OCI-LY7 (cell line): ENCODE measurements at regions not wholly inside any gene's neighbourhood (a gene's known extent, or its start where the extent isn't known, plus 50 kb on each side); places are given as distances from the start of the nearest gene placed in this dataset.

Experiments
- BruUV-seq: library from RNA; stranded (reverse); fragments of 400-500 nt; replicated peaks from 2 replicates; lab custom pipeline; 2021; lab: Mats Ljungman, UMichigan
- CTCF ChIA-PET: fragments of 300-600 bp; sonication (Branson Sonifier 250); formaldehyde crosslinking; loops from one replicate; lab custom pipeline; 2022; ENCODE audit warnings: antibody characterized with exemption; ENCODE audit not compliant: unreplicated experiment; lab: Charles Lee
- POLR2A ChIA-PET: fragments of 300-600 bp; sonication (Branson Sonifier 250); formaldehyde crosslinking; loops from one replicate; lab custom pipeline; 2022; ENCODE audit warnings: antibody characterized with exemption; lab: Charles Lee
- DNase-seq: peaks from one replicate; pipeline ENCODE4 v3.0.0-alpha.2; 2015; ENCODE audit warnings: low spot score
- H2AFZ ChIP-seq: fragments of 200-600 bp; sonication (generic), shearing (Covaris generic); 2 replicates; pipeline ENCODE4 v1.6.1; 2014; ENCODE audit warnings: mild to moderate bottlenecking, antibody characterized with exemption, low read length, moderate library complexity
- H3K27ac ChIP-seq: fragments of 200-600 bp; sonication (generic); 2 replicates; pipeline ENCODE4 v1.5.1; 2014; ENCODE audit warnings: mixed run types, low read depth, mild to moderate bottlenecking, moderate library complexity, low read length, inconsistent platforms; ENCODE audit not compliant: poor library complexity, severe bottlenecking
- H3K36me3 ChIP-seq: fragments of 200-600 bp; sonication (generic); 2 replicates; pipeline ENCODE4 v1.6.1; 2014; ENCODE audit warnings: mild to moderate bottlenecking, antibody characterized with exemption, low read length, moderate library complexity, mixed read lengths; ENCODE audit not compliant: insufficient read depth
- H3K4me1 ChIP-seq: fragments of 200-600 bp; sonication (generic); 2 replicates; pipeline ENCODE4 v1.5.1; 2014; ENCODE audit warnings: mild to moderate bottlenecking, low read length; ENCODE audit not compliant: insufficient read depth, poor library complexity, severe bottlenecking
- H3K4me2 ChIP-seq: fragments of 200-600 bp; sonication (generic); 2 replicates; pipeline ENCODE4 v1.6.1; 2014; ENCODE audit warnings: mild to moderate bottlenecking, low read length
- H3K4me3 ChIP-seq: fragments of 200-600 bp; sonication (generic); 2 replicates; pipeline ENCODE4 v1.5.1; 2014; ENCODE audit warnings: mild to moderate bottlenecking, low read depth, low read length; ENCODE audit not compliant: poor library complexity, severe bottlenecking
- H3K79me2 ChIP-seq: fragments of 200-600 bp; sonication (generic); 2 replicates; pipeline ENCODE4 v1.6.1; 2016; ENCODE audit warnings: low read depth, mild to moderate bottlenecking, low read length, moderate library complexity, mixed read lengths; ENCODE audit not compliant: insufficient read depth
- H3K9me2 ChIP-seq: fragments of 200-600 bp; sonication (generic); 2 replicates; pipeline ENCODE4 v1.6.1; 2016; ENCODE audit warnings: mild to moderate bottlenecking, low read length, mixed read lengths; ENCODE audit not compliant: insufficient read depth
- H3K9me3 ChIP-seq: fragments of 200-600 bp; sonication (generic); 2 replicates; pipeline ENCODE4 v1.6.1; 2014; ENCODE audit warnings: mild to moderate bottlenecking, mixed run types, low read length, mixed read lengths
- H4K20me1 ChIP-seq: fragments of 200-600 bp; sonication (generic); 2 replicates; pipeline ENCODE4 v1.6.1; 2014; ENCODE audit warnings: mild to moderate bottlenecking, antibody characterized with exemption, low read length, moderate library complexity, mixed read lengths; ENCODE audit not compliant: insufficient read depth
- CTCF ChIP-seq: fragments of 200-600 bp; sonication (generic); conservative IDR thresholded peaks from 2 replicates; pipeline ENCODE4 v1.5.1; 2014; ENCODE audit warnings: mild to moderate bottlenecking, antibody characterized with exemption, low read length, moderate library complexity, mixed read lengths
- EZH2phosphoT487 ChIP-seq: fragments of 200-600 bp; sonication (generic); IDR thresholded peaks from 2 replicates; pipeline ENCODE4 v1.6.1; 2018; ENCODE audit warnings: low read depth, borderline replicate concordance, mild to moderate bottlenecking, mixed run types, antibody characterized with exemption, low read length, moderate library complexity, mixed read lengths
- intact Hi-C: fragments of 100-400 bp; cut with micrococcal nuclease; formaldehyde crosslinking; loops from one replicate; pipeline ENCODE4 v1.10.0; 2022; ENCODE audit not compliant: unreplicated experiment

- no peaks in the 10 kb centered on the region for H3K4me1 ChIP-seq
- H3K9me2 ChIP-seq: no peaks in the 10 kb centered on the region
- H3K79me2 ChIP-seq: no peaks in the 10 kb centered on the region
- H3K4me2 ChIP-seq: no peak overlapping the region
- no peak overlapping the region for H3K4me3 ChIP-seq
- no peak overlapping the region for H3K27ac ChIP-seq
- H4K20me1 ChIP-seq: no peaks in the 10 kb centered on the region
- intact Hi-C loops: no loop called here
- H3K9me3 ChIP-seq: no peaks in the 10 kb centered on the region
- no peaks in the 10 kb centered on the region for H3K36me3 ChIP-seq
- CTCF ChIA-PET: no interaction called here
- no peak for DNase-seq
- no peak overlapping the region for H2AFZ ChIP-seq
- TF ChIP-seq CTCF (no peak), EZH2phosphoT487 (no peak)
- POLR2A ChIA-PET: interaction anchor here (0.6 kb wide), 1 partner anchor 191 kb away, joined by 4 read pairs; no protein-coding TSS in a partner anchor
- no TSS peak for BruUV-seq
These were observed 634.4 kb upstream of the AADAT start for GRCh38 chr4:170724191-170724590.

GRCh38 chr4:170723171-170723570 lies 633.4 kb upstream of the AADAT start:
- no peak for TF ChIP-seq EZH2phosphoT487
- no peak for TF ChIP-seq CTCF
- H3K4me1 ChIP-seq: no peaks in the 10 kb centered on the region
- DNase-seq: no peak
- no peak overlapping the region for H3K27ac ChIP-seq
- BruUV-seq: no TSS peak
- no peak overlapping the region for H2AFZ ChIP-seq
- H3K4me2 ChIP-seq: no peak overlapping the region
- POLR2A ChIA-PET: no interaction called here
- no peaks in the 10 kb centered on the region for H3K79me2 ChIP-seq
- H4K20me1 ChIP-seq: no peaks in the 10 kb centered on the region
- no peaks in the 10 kb centered on the region for H3K9me3 ChIP-seq
- no peaks in the 10 kb centered on the region for H3K9me2 ChIP-seq
- no peak overlapping the region for H3K4me3 ChIP-seq
- CTCF ChIA-PET: no interaction called here
- H3K36me3 ChIP-seq: no peaks in the 10 kb centered on the region
- intact Hi-C loops: no loop called here

- no peaks in the 10 kb centered on the region for H4K20me1 ChIP-seq
- no peaks in the 10 kb centered on the region for H3K9me3 ChIP-seq
- no peak overlapping the region for H3K27ac ChIP-seq
- no peaks in the 10 kb centered on the region for H3K9me2 ChIP-seq
- ChIA-PET POLR2A (no interaction called here), CTCF (no interaction called here)
- intact Hi-C loops: no loop called here
- H3K36me3 ChIP-seq: no peaks in the 10 kb centered on the region
- no peaks in the 10 kb centered on the region for H3K4me1 ChIP-seq
- TF ChIP-seq CTCF (no peak), EZH2phosphoT487 (no peak)
- no peak overlapping the region for H3K4me2 ChIP-seq
- no peaks in the 10 kb centered on the region for H3K79me2 ChIP-seq
- no peak overlapping the region for H2AFZ ChIP-seq
- BruUV-seq: no TSS peak
- H3K4me3 ChIP-seq: no peak overlapping the region
- no peak for DNase-seq
These were observed 632.1 kb upstream of the AADAT start for GRCh38 chr4:170721812-170722373.
